GM12878 (cell line): ENCODE measurements at regions not wholly inside any gene's neighbourhood (a gene's known extent, or its start where the extent isn't known, plus 50 kb on each side); places are given as distances from the start of the nearest gene placed in this dataset.
A peak's percentile ranks its signal among the peaks of the same experiment; 100 is the strongest.

ENCODE experiments used
- ATF2 ChIP-seq: IDR thresholded peaks from 2 replicates; pipeline ENCODE4 v1.6.1; 2012; ENCODE audit warnings: low read length, inconsistent platforms
- BMI1 ChIP-seq: fragments of 450-650 bp; IDR thresholded peaks from 2 replicates; pipeline ENCODE4 v1.6.1; 2016; ENCODE audit warnings: mild to moderate bottlenecking, moderate library complexity, borderline replicate concordance
- CBX5 ChIP-seq: sonication (generic); IDR thresholded peaks from 2 replicates; pipeline ENCODE4 v1.6.1; 2016; ENCODE audit warnings: low read depth, moderate library complexity, mild to moderate bottlenecking, inconsistent platforms
- CHD4 ChIP-seq: fragments of 200-600 bp; sonication (generic); IDR thresholded peaks from 2 replicates; pipeline ENCODE4 v1.6.1; 2016; ENCODE audit warnings: mild to moderate bottlenecking
- CUX1 ChIP-seq: IDR thresholded peaks from 2 replicates; pipeline ENCODE4 v1.6.1; 2012; ENCODE audit warnings: improper control_type of control experiment, low read depth, low read length; ENCODE audit not compliant: insufficient replicate concordance
- HDAC6 ChIP-seq: fragments of 200-600 bp; sonication (generic); IDR thresholded peaks from one replicate; pipeline ENCODE4 v1.8.0; 2017; ENCODE audit warnings: antibody characterized with exemption; ENCODE audit not compliant: unreplicated experiment
- HDGF ChIP-seq: fragments of 450-650 bp; IDR thresholded peaks from 2 replicates; pipeline ENCODE4 v1.6.1; 2016; ENCODE audit warnings: antibody characterized with exemption
- IKZF1 ChIP-seq: fragments of 450-650 bp; conservative IDR thresholded peaks from 2 replicates; pipeline ENCODE4 v1.6.1; 2017; ENCODE audit warnings: antibody characterized with exemption, mild to moderate bottlenecking
- LARP7 ChIP-seq: fragments of 450-650 bp; IDR thresholded peaks from 2 replicates; pipeline ENCODE4 v1.6.1; 2017; ENCODE audit warnings: mild to moderate bottlenecking
- MTA2 ChIP-seq: fragments of 450-650 bp; IDR thresholded peaks from 2 replicates; pipeline ENCODE4 v1.6.1; 2016; ENCODE audit warnings: low read depth, mild to moderate bottlenecking, moderate library complexity
- MXI1 ChIP-seq: fragments of 150-350 bp; IDR thresholded peaks from 2 replicates; pipeline ENCODE4 v1.6.1; 2011; ENCODE audit warnings: low read depth, mild to moderate bottlenecking, inconsistent platforms, low read length, improper control_type of control experiment
- PAX8 ChIP-seq: fragments of 450-650 bp; IDR thresholded peaks from 2 replicates; pipeline ENCODE4 v1.6.1; 2017; ENCODE audit warnings: mild to moderate bottlenecking, moderate library complexity
- PML ChIP-seq: IDR thresholded peaks from 2 replicates; pipeline ENCODE4 v1.6.1; 2012; ENCODE audit warnings: low read length, inconsistent platforms
- RBBP5 ChIP-seq: fragments of 200-600 bp; sonication (generic); conservative IDR thresholded peaks from 2 replicates; pipeline ENCODE4 v1.6.1; 2016
- RELB ChIP-seq: fragments of 450-650 bp; IDR thresholded peaks from 2 replicates; pipeline ENCODE4 v1.6.1; 2017; ENCODE audit warnings: low read depth, mild to moderate bottlenecking, moderate library complexity
- SP1 ChIP-seq: IDR thresholded peaks from one replicate; pipeline ENCODE4 v1.6.1; 2011; ENCODE audit warnings: low read depth, low read length
- SUZ12 ChIP-seq: fragments of 200-600 bp; sonication (generic); IDR thresholded peaks from one replicate; pipeline ENCODE4 v1.6.1; 2018; ENCODE audit warnings: antibody characterized with exemption, mild to moderate bottlenecking; ENCODE audit not compliant: unreplicated experiment
- ZBED1 ChIP-seq: IDR thresholded peaks from 2 replicates; pipeline ENCODE4 v1.6.1; 2016; ENCODE audit warnings: borderline replicate concordance
- ZZZ3 ChIP-seq: IDR thresholded peaks from 2 replicates; pipeline ENCODE4 v1.6.1; 2011; ENCODE audit warnings: low read depth; ENCODE audit not compliant: control insufficient read depth, insufficient read length
- TF ChIP-seq, protein P1 (sequence below): fragments of 450-650 bp; IDR thresholded peaks from 2 replicates; pipeline ENCODE4 v1.6.1; 2017; ENCODE audit warnings: mild to moderate bottlenecking, low read depth, inconsistent platforms; ENCODE audit not compliant: poor library complexity, severe bottlenecking

GRCh38 chr14:97106166-97106565 is 309.0 kb downstream of the VRK1 start (continued):
- TF ChIP-seq MTA2 = no peak
- TF ChIP-seq ZBED1 = no peak
- no peak for TF ChIP-seq HDGF
- TF ChIP-seq BMI1 = no peak
- TF ChIP-seq MXI1 = no peak
- TF ChIP-seq RBBP5 = no peak
- no peak for TF ChIP-seq PML
- TF ChIP-seq SP1 = no peak
- TF ChIP-seq CUX1 = no peak
- no peak for TF ChIP-seq ZZZ3
- 0 out of 2 replicates have a peak, but pooled peaks have one; percentile 37 for TF ChIP-seq RELB
- TF ChIP-seq, protein P1, sequence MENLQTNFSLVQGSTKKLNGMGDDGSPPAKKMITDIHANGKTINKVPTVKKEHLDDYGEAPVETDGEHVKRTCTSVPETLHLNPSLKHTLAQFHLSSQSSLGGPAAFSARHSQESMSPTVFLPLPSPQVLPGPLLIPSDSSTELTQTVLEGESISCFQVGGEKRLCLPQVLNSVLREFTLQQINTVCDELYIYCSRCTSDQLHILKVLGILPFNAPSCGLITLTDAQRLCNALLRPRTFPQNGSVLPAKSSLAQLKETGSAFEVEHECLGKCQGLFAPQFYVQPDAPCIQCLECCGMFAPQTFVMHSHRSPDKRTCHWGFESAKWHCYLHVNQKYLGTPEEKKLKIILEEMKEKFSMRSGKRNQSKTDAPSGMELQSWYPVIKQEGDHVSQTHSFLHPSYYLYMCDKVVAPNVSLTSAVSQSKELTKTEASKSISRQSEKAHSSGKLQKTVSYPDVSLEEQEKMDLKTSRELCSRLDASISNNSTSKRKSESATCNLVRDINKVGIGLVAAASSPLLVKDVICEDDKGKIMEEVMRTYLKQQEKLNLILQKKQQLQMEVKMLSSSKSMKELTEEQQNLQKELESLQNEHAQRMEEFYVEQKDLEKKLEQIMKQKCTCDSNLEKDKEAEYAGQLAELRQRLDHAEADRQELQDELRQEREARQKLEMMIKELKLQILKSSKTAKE = no peak
- no peak for TF ChIP-seq CHD4
- TF ChIP-seq LARP7 = no peak
- TF ChIP-seq HDAC6 = no peak
- TF ChIP-seq IKZF1 = peak; percentile 44; the same call in 1 of the 2 replicates
- no peak for TF ChIP-seq SUZ12
- peak; percentile 60; the same call in 1 of the 2 replicates for TF ChIP-seq CBX5
- no peak for TF ChIP-seq PAX8
- no peak for TF ChIP-seq ATF2
